Stimulated activated CD4-positive, alpha-beta T cell treated with anti-CD3 and anti-CD28 coated beads, Interleukin-1b, Interleukin-23, amount 100 ng/mL, for 48 hours (primary cell): ENCODE measurements at regions not wholly inside any gene's neighbourhood (a gene's known extent, or its start where the extent isn't known, plus 50 kb on each side); places are given as distances from the start of the nearest gene placed in this dataset.

Experiments
- DNase-seq: peaks from one replicate; pipeline ENCODE4 v3.0.0-alpha.2; 2020

GRCh38 chr3:76940181-76940770 is 99.6 kb upstream of the ROBO2 start:
- no peak for DNase-seq

DNA sequence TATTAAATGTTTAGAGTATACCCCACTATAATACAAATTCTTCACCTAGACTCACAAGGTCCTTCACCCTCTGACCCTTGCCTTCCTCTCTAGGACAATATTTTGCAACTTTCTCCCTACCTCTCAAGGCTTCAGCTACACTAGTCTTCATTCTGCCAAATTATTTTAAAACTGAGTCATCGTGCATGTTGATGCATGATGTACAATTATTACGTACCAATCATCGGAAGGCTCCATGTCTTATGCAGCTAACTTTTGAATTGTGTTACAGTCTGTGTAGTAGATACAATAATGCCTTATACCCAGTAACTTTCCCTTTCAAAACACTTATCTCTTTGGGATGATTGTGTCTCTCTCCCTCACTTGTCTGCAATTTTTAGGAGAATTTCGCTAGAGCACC is 98.5 kb upstream of the ROBO2 start:
- no peak for DNase-seq

GRCh38 chr3:76942101-76942500 is 97.8 kb upstream of the ROBO2 start:
- no peak for DNase-seq

DNA sequence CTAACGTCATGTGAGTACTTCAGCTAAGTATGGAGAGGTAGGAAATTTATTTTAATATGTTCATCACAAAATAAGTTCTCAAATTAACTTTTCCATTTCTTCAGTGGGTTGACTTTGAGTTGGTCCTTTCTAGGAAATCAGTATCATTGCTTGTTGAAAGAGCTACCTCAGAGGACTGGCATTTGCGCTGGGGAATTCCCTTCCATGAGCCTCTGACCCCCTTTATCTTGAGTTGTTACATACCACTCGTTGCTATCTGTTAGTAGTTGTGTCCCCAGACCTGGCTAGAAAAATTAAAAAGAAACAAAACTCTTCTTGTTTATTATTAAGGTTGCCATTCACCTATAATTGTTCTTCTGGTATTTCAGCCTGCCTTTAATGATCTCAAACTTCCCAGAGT is 96.8 kb upstream of the ROBO2 start:
- no peak for DNase-seq

GRCh38 chr3:76943671-76944070 is 96.2 kb upstream of the ROBO2 start:
- no peak for DNase-seq

DNA sequence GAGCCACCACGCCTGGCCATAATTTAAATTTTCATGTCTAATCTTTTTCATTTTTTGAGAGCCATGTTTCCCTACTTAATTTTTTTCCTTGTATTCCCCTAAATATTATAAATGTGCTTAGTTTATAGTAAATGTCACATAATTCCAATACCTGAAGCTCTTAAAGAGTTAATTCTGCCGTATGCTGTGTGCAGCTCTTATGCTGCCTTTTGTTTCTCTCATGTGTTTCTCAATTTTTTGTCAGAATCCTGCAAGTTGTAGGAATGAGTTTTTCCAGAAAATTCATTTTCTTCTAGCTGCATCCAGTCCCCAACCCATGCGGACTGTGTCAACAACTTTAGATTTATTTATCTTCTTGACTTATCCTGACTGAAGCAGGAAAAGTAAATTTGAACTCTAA is 90.9 kb upstream of the ROBO2 start:
- no peak for DNase-seq

DNA sequence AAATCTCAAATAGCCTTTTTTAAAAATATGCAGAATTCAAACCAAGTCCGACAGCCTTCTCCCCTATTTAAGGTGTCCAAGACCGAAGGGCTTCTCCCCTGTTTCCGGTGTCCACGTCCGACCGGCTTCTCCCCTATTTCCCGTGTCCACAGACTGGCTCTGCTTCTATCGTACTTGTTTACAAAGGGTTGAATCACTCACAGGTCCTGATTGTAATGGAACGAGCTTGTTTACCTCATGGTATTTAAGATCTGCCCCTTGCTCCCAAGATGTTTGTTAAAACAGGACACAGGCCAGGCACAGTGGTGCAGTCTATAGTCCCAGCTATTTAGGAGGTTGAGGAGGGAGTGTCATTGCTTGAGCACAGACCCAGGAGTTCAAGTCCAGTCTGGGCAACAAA is 90.4 kb upstream of the ROBO2 start:
- DNase-seq: no peak

- DNase-seq: no peak
Measured at GRCh38 chr3:76950590-76950989, 89.3 kb upstream of the ROBO2 start.

DNA sequence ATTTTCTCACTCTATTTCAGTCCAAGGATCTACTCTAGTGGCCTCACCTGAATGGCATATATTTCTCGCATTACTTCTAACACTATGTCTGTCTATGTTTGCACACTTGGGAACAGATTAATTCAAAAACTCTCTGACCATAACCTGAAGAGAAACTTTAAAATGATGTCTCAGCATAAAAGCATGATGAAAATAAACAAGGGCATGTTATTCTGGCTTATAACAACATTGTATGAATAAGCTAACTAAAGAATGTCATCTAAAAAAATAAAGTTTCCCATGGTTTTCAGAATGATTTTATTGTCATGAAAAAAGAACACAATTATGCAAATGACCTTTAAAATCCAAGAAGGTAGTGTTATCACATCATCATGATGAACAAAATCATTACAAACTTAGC is 85.5 kb upstream of the ROBO2 start:
- no peak for DNase-seq

- no peak for DNase-seq
Measured at GRCh38 chr3:76958274-76958673, 81.6 kb upstream of the ROBO2 start.

DNA sequence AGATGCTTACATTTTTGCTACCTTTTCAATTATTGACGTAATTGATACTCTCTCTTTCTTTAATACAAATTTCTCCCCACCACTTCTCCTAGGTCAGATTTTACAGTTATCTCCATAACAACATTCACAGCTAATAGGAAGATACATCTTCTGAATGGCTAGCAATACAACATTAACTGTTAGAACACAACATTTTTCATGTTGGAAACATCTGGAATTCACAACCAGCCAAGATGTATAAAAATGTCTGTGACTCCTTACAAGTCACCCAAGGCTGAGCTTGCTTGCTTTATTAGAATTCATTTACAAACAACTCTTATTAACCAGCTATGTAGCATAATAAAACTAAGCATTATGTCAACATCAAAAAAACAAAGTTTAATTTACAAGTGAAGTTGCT is 81.0 kb upstream of the ROBO2 start:
- DNase-seq: no peak

GRCh38 chr3:76961284-76961683 is 78.6 kb upstream of the ROBO2 start:
- no peak for DNase-seq

DNA sequence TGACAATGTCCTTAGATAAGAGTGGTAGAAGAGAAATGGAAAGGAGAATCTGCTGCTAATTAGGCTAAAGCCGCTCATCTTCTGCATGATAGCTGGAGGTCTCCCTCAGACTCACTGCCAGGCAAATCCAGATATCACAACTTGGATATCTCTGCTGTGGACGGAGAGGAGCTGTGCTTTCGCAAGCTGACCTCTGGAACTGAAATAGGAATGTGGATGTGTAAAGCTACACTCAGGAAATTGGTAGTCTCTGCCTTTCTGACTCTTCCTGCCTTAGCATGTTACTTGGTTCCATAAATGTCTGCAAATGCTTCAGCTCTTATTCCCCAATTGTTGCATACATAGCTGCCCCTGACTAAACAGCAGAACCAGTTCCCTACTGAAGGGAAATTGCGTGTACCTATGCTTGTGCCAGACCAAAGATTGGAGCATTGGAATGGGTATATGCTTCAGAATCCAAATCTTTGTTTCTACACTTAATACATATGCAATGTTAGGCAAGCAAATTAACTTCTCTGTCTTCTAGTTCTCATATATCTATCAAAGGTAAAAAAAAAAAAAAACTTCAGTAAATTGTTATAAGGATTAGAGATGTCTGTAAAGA is 74.7 kb upstream of the ROBO2 start:
- no peak for DNase-seq

DNA sequence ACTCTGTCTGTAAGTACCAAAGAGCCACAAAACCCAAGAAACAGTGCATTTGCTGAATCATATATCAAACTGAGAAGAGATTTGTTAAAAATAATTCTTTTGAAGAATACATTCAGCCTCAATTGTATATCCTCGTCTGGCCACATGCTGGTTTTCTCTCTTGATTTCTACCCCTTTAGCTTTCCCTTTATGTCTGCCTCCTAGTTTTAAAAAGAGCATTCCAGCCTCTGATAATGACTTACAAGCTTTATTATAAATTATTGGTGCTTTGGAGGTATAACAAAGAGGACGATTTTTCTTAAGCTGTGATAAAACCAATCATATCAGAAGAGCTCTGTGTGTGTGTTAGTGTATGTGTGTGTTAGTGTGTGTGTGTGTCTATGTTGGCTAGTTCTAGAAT is 70.4 kb upstream of the ROBO2 start:
- DNase-seq: no peak

- no peak for DNase-seq
Measured at GRCh38 chr3:76969996-76970615, 69.8 kb upstream of the ROBO2 start.

GRCh38 chr3:76972624-76973296 is 67.1 kb upstream of the ROBO2 start:
- DNase-seq: no peak

- no peak for DNase-seq
Measured at GRCh38 chr3:76976996-76977395, 62.9 kb upstream of the ROBO2 start.

- DNase-seq: no peak
Measured at GRCh38 chr3:76985645-76986044, 54.3 kb upstream of the ROBO2 start.

- DNase-seq: no peak
Measured at GRCh38 chr3:76986876-76987474, 52.9 kb upstream of the ROBO2 start.
